ENCODE measurements at regions not wholly inside any gene's neighbourhood (a gene's known extent, or its start where the extent isn't known, plus 50 kb on each side); places are given as distances from the start of the nearest gene placed in this dataset.

- DNase-seq (ENCODE audit: extremely low read depth in 1 of 4, low spot score in 3 of 4) = peak in 1 of 4 experiments; percentile 3
- no peak overlapping the region; the same call in 1 of the 2 replicates for H3K4me2 ChIP-seq (ENCODE audit: insufficient read depth, low read length)
- ChIA-PET POLR2A (interaction anchor here (0.6 kb wide), 2 partner anchors 16 to 30 kb away, joined by 3 read pairs; no protein-coding TSS in a partner anchor), CTCF (ENCODE audit: low intra/inter-chr PET ratio) (no interaction called here)
- H3K9ac ChIP-seq (ENCODE audit: insufficient read depth in 1 of 2, low read depth in 2 of 2, low read length in 2 of 2) = no peak overlapping the region
- intact Hi-C loops (cut with micrococcal nuclease) (loop anchor here (5.0 kb wide), 1 partner anchor 152 kb away; no protein-coding TSS in a partner anchor), in situ Hi-C loops (cut with MboI) (no loop called here)
- no peak overlapping the region for H3K27ac ChIP-seq (ENCODE audit: extremely low read depth, low read depth, low read length)
- no peaks in the 10 kb centered on the region for H3K9me1 ChIP-seq (ENCODE audit: control insufficient read depth, insufficient read depth, low read length)
- ATAC-seq = no peak
- 7% methylated on average over 3 of the region's 3 CpGs for WGBS (ENCODE audit: insufficient coverage, low coverage, missing lambda C conversion rate)
- H2AFZ ChIP-seq (ENCODE audit: low read depth, low read length) = 0 out of 2 replicates have a peak overlapping the region, but pooled peaks have one; percentile 11
- H3K9me3 ChIP-seq (replicated peaks; ENCODE audit: control insufficient read depth, insufficient read depth, low read depth, low read length) = no peaks in the 10 kb centered on the region
- no peaks in the 10 kb centered on the region; a peak in 1 of 5 replicates for H3K4me1 ChIP-seq (replicated peaks in 1 of 2; ENCODE audit: control insufficient read depth in 2 of 2, insufficient read depth in 2 of 2, low read length in 2 of 2)
- H3K4me3 ChIP-seq = no peak overlapping the region
- no peaks in the 10 kb centered on the region for H3K27me3 ChIP-seq (ENCODE audit: control insufficient read depth in 2 of 2, insufficient read depth in 2 of 2, low read length in 2 of 2)
- H3K36me3 ChIP-seq (ENCODE audit: control insufficient read depth, insufficient read depth, low read length) = no peaks in the 10 kb centered on the region
- no TSS peak for BruUV-seq (replicated peaks)
- no peaks in the 10 kb centered on the region for H3K79me2 ChIP-seq (ENCODE audit: control insufficient read depth, insufficient read depth, low read length)
- no peaks in the 10 kb centered on the region for H4K20me1 ChIP-seq (replicated peaks; ENCODE audit: control insufficient read depth, insufficient read depth, low read length)
- FAIRE-seq = no peak
- TF ChIP-seq HNRNPK (IDR thresholded peaks at IDR 0.05; ENCODE audit: low read depth, low read length, poor library complexity, severe bottlenecking) (no peak), STAG1 (CRISPR knock-in tag; IDR thresholded peaks at IDR 0.05; ENCODE audit: borderline replicate concordance) (no peak), RCOR1 (IDR thresholded peaks at IDR 0.05; ENCODE audit: borderline replicate concordance in 1 of 2, low read depth in 2 of 2, low read length in 2 of 2) (no peak), ZBTB8A (IDR thresholded peaks at IDR 0.05; ENCODE audit: partially characterized antibody) (no peak), CBFA2T2 (conservative IDR thresholded peaks at IDR 0.05) (peak; percentile 41; the same call in 1 of the 2 replicates), TFE3 (CRISPR knock-in tag; IDR thresholded peaks at IDR 0.05) (no peak), RBM15 (IDR thresholded peaks at IDR 0.05; ENCODE audit: insufficient read depth, low read length) (no peak), ZNF212 (CRISPR knock-in tag; IDR thresholded peaks at IDR 0.05) (no peak), CBFA2T3 (IDR thresholded peaks at IDR 0.05) (peak; percentile 67), BRF2 (IDR thresholded peaks at IDR 0.05; ENCODE audit: borderline replicate concordance, insufficient read depth, insufficient read length) (no peak), E2F4 (CRISPR knock-in tag; IDR thresholded peaks at IDR 0.05; ENCODE audit: low read depth) (no peak), ETV6 (IDR thresholded peaks at IDR 0.05; ENCODE audit: borderline replicate concordance in 1 of 2, low read depth in 2 of 2, low read length in 1 of 2) (no peak), ETV6 (CRISPR knock-in tag; IDR thresholded peaks at IDR 0.05; ENCODE audit: borderline replicate concordance) (no peak), ZNF780A (CRISPR knock-in tag; IDR thresholded peaks at IDR 0.05) (no peak), COPS2 (conservative IDR thresholded peaks at IDR 0.05) (no peak), FOXP1 (CRISPR knock-in tag; IDR thresholded peaks at IDR 0.05) (no peak), CREM (IDR thresholded peaks at IDR 0.05; ENCODE audit: low read depth) (no peak), TAF9B (IDR thresholded peaks at IDR 0.05; ENCODE audit: partially characterized antibody) (no peak), NCOR1 (IDR thresholded peaks at IDR 0.05) (peak; percentile 23; the same call in 1 of the 2 replicates), CCNT2 (IDR thresholded peaks at IDR 0.05; ENCODE audit: borderline replicate concordance, extremely low read depth, insufficient read length, low read depth, low read length) (no peak), KAT8 (IDR thresholded peaks at IDR 0.05; ENCODE audit: low read depth) (no peak), POLR2H (tag; IDR thresholded peaks at IDR 0.05; ENCODE audit: low read depth) (no peak)
Measured at GRCh38 chr4:174005422-174005821, 278.0 kb downstream of the FBXO8 start.

All from K562 (cell line).